DMS153 treated with DMSO at 0.1 percent for 48 hours (cell line): ENCODE measurements at regions not wholly inside any gene's neighbourhood (a gene's known extent, or its start where the extent isn't known, plus 50 kb on each side); places are given as distances from the start of the nearest gene placed in this dataset.
"Not testable (repeated sequence)": the region's sequence is repeated elsewhere in the genome, so short reads cannot be mapped to it uniquely, and the experiment has no call there.

ENCODE experiments used
- DNase-seq: peaks from one replicate; lab custom pipeline; 2025; ENCODE audit not compliant: unreplicated experiment; lab: John Stamatoyannopoulos, UW

- not testable (repeated sequence) for DNase-seq
Observed at GRCh38 chr5:44756097-44756496, 52.6 kb upstream of the MRPS30 start.

DNA sequence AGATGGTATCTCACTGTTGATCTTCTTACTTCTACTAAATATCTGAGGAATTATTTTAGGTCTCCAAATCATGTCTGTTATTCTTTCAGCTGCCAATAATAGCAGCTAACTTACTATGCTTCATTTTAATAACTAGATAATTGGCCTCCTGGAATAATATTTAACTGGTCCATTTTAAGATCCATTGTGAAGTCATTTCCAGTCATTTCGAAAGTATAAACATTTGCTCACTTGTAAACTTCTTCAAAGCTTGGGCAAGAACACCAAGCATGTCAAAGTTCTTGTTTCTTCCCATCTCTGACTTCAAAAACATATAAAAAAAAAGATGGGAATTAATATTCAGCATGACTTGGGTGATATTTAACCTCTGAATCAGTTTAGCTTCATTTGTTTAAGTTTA is 61.4 kb upstream of the MRPS30 start:
- no peak for DNase-seq

GRCh38 chr5:44740660-44741059 is 68.1 kb upstream of the MRPS30 start:
- no peak for DNase-seq

DNA sequence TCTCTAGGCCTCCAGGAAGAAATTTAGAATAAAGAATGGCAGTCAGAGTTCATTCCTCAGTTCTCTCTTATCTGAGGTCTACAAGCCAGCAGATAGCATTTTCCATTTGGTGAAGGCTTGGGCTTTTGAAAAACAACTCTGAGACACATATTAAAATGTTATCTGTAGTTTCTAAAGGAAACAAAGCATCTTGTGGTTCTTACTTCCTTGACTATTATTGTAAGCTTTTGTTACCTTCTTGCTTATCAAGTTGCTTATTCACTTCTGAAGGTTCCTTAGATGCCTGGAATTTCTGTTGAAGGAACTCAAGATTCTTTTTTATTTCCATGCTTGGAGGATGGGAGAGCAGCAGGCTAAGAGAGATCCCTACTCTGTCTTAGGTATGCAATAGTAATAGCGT is 79.2 kb upstream of the MRPS30 start:
- no peak for DNase-seq

- no peak for DNase-seq
Observed at GRCh38 chr5:44727100-44727499, 81.6 kb upstream of the MRPS30 start.

DNA sequence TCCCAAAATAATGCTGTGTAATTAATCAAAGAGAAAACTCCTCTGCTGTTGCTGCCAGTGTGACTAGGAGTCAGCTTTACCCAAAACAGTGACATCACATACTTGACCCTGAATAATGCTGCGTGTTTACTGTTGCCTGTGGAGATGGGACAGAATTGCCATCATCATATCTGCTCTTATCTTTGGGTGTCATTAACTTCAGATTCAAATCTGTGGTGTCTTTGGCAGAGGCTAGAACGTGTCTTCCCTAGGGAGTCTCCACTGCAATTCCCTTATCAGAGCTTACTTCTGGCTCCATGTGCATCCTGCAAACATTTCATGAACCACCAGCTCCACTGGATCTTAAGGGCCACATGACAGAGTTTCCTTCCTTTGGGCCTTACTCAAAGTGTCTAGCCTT is 88.9 kb upstream of the MRPS30 start:
- no peak for DNase-seq

- DNase-seq, result no peak
Observed at GRCh38 chr5:44714871-44715561, 93.7 kb upstream of the MRPS30 start.

GRCh38 chr5:44713446-44713845 is 95.3 kb upstream of the MRPS30 start:
- no peak for DNase-seq

DNA sequence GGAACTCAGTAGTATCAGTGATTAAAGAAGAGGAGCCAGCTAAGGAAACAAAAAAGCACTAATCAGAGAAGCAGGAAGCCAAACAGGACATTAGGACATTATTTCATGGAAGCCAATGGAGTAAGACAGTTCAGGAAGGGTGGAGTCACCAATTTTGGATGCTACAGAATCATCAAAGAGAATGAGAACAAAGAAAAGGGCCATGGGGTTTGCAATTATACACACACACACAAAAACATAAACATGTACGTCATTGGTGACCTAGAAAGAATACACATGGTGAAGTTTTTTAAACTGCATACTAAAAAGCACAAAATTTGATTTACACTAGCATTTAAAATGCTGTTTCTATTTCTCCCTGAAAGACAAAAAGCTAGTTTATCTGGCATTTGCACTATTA is 96.8 kb upstream of the MRPS30 start:
- no peak for DNase-seq

- DNase-seq, result no peak
Observed at GRCh38 chr5:44708602-44709001, 100.1 kb upstream of the MRPS30 start.

- DNase-seq, result no peak
Observed at GRCh38 chr5:44707721-44708120, 101.0 kb upstream of the MRPS30 start.

DNA sequence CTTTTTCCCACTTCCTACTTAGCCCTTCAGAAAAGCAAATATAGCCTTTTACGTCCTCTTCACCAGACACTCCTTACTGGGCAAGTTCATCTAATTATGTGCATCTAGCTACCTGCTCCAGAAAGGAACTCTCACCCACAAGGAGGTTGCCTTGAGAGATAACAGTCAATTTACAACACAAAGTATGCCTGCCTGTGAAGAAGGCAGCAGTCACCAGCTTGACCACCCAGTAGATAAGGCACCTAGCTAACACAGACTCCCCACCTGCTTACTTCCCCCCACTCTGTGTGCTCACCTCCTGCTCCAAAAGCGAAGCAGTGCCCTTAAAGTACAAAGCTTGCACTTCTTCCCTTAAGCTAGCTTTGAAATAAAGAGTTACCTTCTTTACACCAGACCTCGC is 111.7 kb upstream of the MRPS30 start:
- no peak for DNase-seq

DNA sequence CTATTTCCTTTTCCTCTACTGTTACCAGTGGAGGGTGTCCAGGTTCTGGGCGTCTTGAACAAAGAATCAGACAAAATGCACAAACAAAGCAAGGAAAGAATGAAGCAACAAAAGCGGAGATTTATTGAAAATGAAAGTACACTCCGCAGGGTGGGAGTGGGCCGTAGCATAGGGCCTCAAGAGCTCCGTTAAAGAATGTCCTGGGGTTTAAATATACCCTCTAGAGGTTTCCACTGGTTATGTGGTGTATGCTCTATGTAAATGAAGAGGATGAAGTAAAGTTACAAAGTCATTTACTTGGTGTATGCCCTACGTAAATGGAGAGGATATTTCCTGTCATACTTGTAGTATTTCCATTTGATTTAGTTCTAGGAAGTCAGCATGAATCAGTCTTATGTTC is 113.5 kb upstream of the MRPS30 start:
- no peak for DNase-seq

DNA sequence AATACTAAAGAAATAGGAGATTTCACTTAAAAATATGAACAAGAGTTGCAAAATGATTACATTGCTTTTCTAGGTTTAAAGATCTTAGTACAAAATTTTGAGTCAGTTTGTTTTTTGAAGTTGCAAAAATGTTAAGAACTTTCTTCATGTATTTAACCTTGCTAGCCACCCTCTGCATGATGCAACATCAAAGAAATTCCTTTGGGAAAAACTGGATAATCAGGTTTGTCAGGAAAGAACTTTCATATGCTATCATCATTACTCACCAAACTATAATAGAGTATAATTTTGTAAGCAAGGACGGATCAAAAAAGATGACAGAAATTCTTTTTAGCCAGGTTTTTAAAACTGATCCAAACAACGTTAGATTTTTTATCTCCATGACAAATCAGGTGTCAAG is 116.9 kb upstream of the MRPS30 start:
- DNase-seq, result no peak

GRCh38 chr5:44681906-44682305 is 126.8 kb upstream of the MRPS30 start:
- DNase-seq, result no peak

DNA sequence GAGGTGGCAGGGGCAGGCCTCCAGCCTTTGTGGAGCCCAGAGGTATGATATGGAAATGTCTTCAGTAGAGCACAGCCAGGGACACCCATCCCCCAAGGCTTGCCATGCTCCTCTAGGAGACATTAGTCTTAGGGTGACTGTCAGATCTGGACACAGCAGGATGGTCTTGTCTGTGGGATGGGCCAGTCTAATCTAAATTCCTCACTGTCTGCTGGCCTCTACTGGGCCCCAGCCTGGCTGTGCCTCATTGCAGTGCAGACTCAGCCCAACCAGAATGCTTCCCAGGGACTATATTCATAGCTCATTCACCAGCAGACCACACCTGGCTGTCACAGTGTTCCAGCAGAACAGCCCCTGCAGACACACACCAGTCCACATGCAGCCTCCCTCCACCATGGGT is 129.5 kb upstream of the MRPS30 start:
- no peak for DNase-seq

DNA sequence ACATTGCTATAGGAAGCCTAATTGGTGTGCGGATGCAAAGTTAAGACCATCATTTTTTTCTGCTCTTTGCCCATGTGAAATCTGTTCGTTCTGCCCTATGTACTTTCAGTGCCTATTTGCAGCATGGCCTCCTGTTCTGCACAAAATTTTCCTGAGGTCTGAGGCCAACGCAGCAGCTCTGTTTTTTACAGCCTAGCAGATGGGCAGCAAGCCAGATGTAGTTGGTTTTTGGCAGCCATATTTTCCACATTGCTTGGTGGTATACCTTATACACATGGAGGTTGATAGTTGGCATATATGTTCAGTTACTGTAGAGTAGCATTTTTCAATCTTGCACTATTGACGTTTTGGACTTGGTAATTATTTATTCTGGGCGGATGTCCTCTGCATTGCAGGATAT is 133.5 kb upstream of the MRPS30 start:
- no peak for DNase-seq

DNA sequence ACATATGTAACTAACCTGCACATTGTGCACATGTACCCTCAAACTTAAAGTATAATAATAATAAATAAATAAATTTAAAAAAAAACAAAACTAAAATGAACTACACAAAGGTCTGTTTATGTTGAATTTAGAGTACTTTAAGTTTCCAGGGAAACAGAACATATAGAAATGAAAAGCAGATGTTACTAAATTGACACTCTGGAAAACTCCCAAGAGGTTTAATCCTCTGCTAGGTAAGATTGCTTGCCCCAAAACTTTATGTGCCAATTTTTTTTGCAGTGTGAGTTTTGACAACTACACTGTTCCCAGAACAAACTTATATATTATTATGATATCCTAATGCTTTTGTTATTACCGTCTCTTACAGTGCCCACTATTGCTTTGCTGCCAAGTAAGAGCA is 134.3 kb upstream of the MRPS30 start:
- no peak for DNase-seq

- DNase-seq, result not testable (repeated sequence)
Observed at GRCh38 chr5:44668471-44668870, 140.3 kb upstream of the MRPS30 start.

DNA sequence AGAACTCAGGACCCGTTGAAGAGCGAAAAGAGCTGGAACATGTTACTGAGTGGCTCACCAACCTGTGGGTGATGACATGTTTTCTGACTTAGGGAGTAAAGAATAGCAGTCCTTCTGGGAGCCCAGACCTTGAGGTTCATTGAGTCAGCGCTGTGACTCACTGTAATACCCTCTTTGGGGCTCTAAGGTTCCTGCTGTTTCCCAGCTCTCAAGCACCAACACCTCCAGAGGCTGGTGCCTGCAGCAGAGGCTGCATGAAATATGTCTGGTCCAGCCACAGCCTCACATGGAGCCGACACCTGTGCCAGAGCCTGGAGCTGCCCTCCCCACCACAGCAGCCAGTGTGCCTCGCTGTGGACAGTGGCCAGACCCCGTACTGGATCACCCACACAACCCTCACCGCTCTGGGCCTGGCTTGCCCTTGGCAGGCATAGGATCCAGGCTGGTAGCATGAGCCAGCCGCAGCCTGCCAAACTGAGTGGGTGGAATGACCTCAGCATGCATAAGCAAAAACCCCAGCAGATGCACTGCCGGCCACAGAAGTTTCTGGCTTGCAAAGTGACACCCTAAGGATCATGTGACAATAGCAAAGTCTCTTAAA is 143.5 kb upstream of the MRPS30 start:
- no peak for DNase-seq

- no peak for DNase-seq
Observed at GRCh38 chr5:44664711-44665100, 144.0 kb upstream of the MRPS30 start.

DNA sequence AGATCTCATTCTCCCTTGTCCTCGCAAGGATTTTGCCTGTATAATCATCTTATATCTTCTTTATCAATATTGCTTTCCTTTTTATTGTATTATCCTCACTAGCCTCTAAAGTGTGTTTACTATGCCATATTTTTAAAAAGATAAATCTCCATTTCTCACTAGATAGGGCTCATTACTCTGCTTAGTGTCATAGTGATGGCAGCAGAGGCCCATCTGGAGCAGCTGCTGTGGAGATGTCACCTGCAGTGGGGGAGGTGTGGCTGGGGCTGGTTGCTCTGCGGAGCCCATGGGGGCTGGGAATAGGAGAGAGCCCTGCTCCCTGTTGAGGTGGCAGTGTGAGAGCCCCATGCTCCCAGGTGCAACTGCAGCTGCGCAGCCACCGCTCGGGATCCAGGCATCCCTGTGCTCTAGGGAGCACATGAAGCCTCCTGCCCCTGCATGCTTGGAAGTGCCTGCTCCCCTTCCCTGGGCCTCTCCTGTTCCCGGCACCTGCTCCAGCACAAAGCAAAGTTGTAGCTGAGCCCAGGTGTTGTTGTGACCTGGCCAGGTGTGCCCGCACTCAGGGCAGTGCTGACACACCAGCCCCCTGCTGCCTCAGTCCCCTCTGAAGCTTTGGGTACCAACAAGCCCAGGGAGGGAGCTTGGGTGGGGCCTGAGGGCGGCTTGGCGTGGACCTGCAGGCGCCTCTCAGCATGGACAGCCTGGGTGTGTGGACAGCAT is 144.6 kb upstream of the MRPS30 start:
- no peak for DNase-seq
